22Rv1 (cell line): ENCODE measurements at regions not wholly inside any gene's neighbourhood (a gene's known extent, or its start where the extent isn't known, plus 50 kb on each side); places are given as distances from the start of the nearest gene placed in this dataset.

Source experiments
- CTCF ChIP-seq: fragments of 450-650 bp; IDR thresholded peaks from 2 replicates; pipeline ENCODE4 v1.5.1; 2017; ENCODE audit warnings: mild to moderate bottlenecking
- ZFX ChIP-seq: fragments of 450-650 bp; IDR thresholded peaks from 2 replicates; pipeline ENCODE4 v1.6.1; 2017; ENCODE audit warnings: antibody characterized with exemption, borderline replicate concordance

DNA sequence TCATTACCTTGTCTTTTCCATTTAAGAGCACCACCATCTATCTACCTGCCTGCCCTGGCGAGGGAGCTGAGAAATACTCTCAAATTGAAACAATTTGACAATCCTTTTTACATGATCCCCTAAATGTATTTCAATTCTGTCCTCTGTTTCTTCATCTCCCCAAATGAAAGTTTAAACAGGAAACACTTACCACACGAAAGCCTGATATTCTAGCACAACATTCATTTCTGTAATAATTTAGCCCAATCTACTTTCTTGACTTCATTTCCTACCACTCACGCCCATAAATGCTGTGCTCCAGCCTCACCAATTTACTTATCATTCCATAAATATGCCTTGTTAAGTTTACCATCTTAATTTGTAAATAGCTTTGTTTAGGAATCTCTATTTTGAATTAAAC, 89.8 kb upstream of the MS4A8 start:
- TF ChIP-seq CTCF (no peak), ZFX (no peak)
